Fibroblast of skin of back (primary cell): ENCODE measurements at regions not wholly inside any gene's neighbourhood (a gene's known extent, or its start where the extent isn't known, plus 50 kb on each side); places are given as distances from the start of the nearest gene placed in this dataset.
"Not testable (repeated sequence)": the region's sequence is repeated elsewhere in the genome, so short reads cannot be mapped to it uniquely, and the experiment has no call there.

Experiments used
- DNase-seq: peaks from one replicate; pipeline ENCODE4 v3.0.0-alpha.2; 2013

GRCh38 chr14:89067293-89067972 lies 243.0 kb downstream of the TTC8 start:
- DNase-seq = no peak

GRCh38 chr14:89078021-89078795 lies 253.8 kb downstream of the TTC8 start:
- no peak for DNase-seq

- DNase-seq = no peak
These were observed 260.8 kb downstream of the TTC8 start for GRCh38 chr14:89085231-89085731.

- peak; percentile 61 for DNase-seq
These were observed 261.4 kb downstream of the TTC8 start for GRCh38 chr14:89085737-89086382.

GRCh38 chr14:89088530-89088929 lies 264.1 kb downstream of the TTC8 start:
- DNase-seq = peak; percentile 15

GRCh38 chr14:89089330-89089729 lies 264.9 kb downstream of the TTC8 start:
- DNase-seq = no peak

- DNase-seq = no peak
These were observed 267.3 kb downstream of the TTC8 start for GRCh38 chr14:89091781-89092180.

GRCh38 chr14:89093083-89093730 lies 268.8 kb downstream of the TTC8 start:
- peak; percentile 5 for DNase-seq

GRCh38 chr14:89095036-89095435 lies 270.6 kb downstream of the TTC8 start:
- no peak for DNase-seq

GRCh38 chr14:89096946-89097345 lies 272.5 kb downstream of the TTC8 start:
- no peak for DNase-seq

GRCh38 chr14:89098254-89098653 lies 273.8 kb downstream of the TTC8 start:
- DNase-seq = no peak

- DNase-seq = not testable (repeated sequence)
These were observed 279.8 kb downstream of the TTC8 start for GRCh38 chr14:89104171-89104817.

GRCh38 chr14:89104861-89105260 lies 280.4 kb downstream of the TTC8 start:
- DNase-seq = not testable (repeated sequence)
